ENCODE measurements at regions not wholly inside any gene's neighbourhood (a gene's known extent, or its start where the extent isn't known, plus 50 kb on each side); places are given as distances from the start of the nearest gene placed in this dataset.
"Not testable (repeated sequence)": the region's sequence is repeated elsewhere in the genome, so short reads cannot be mapped to it uniquely, and the experiment has no call there.

DNA sequence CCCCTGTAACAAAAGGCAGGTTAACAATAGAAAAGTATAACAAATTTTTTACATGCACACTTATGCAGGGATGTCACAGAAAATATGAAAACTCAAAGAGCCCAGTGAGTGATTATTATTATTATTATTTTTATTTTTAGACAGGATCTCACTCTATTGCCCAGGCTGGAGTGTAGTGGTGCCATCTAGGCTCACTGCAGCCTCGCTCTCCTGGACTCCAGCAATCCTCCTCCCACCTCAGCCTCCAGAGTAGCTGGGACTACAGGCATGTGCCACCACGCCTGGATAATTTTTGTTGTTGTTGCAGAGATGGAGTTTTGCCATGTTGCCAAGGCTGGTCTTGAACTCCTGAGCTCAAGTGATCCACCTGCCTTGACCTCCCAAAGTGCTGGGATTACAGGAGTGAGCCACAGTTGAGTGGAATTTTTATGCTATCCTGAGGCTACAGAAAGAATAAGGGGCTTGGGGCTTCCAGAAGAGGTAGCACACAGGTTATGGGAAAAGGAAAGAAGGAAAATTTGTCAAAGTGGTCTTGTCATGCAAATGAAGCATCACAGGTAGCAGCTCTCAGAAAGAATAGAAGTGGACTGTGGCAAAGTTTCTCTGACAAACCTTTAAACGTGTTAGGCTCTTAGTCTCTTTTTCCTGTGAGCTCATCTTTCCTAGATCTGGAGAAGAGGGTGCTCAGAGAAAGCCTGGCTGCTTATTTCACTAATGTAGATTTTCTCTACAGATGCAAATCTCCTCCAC lies 87.7 kb upstream of the LSM14A start:
- no peak for DNase-seq (ENCODE audit: low read depth)
- H3K4me3 ChIP-seq (ENCODE audit: low read depth, low read length) = no peak overlapping the region
- TF ChIP-seq, protein P1, sequence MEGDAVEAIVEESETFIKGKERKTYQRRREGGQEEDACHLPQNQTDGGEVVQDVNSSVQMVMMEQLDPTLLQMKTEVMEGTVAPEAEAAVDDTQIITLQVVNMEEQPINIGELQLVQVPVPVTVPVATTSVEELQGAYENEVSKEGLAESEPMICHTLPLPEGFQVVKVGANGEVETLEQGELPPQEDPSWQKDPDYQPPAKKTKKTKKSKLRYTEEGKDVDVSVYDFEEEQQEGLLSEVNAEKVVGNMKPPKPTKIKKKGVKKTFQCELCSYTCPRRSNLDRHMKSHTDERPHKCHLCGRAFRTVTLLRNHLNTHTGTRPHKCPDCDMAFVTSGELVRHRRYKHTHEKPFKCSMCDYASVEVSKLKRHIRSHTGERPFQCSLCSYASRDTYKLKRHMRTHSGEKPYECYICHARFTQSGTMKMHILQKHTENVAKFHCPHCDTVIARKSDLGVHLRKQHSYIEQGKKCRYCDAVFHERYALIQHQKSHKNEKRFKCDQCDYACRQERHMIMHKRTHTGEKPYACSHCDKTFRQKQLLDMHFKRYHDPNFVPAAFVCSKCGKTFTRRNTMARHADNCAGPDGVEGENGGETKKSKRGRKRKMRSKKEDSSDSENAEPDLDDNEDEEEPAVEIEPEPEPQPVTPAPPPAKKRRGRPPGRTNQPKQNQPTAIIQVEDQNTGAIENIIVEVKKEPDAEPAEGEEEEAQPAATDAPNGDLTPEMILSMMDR (conservative IDR thresholded peaks at IDR 0.05; ENCODE audit: low read depth, low read length) = no peak

DNA sequence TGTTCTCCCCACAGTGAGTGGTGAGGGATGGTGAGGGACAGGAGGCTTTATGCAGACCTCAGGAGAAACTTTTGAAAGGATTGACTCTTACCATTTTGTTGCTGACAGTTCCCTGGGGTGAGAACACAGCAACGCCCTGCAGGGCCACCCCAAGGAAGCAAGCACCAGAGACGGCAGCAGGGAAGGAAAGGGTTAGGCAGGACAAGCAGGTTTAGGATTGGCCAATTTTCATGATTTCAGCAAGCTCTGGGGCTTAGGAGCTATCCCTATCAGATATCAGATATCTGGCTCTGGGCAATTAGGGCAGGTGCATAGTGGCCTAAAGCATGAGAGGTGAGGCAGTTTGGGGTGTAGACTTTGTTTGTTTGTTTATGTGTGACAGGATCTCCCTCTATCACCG lies 87.0 kb upstream of the LSM14A start:
- TF ChIP-seq, protein P1 (conservative IDR thresholded peaks at IDR 0.05; ENCODE audit: low read depth, low read length) = no peak
- no peak overlapping the region for H3K4me3 ChIP-seq (ENCODE audit: low read depth, low read length)
- DNase-seq (ENCODE audit: low read depth) = no peak

DNA sequence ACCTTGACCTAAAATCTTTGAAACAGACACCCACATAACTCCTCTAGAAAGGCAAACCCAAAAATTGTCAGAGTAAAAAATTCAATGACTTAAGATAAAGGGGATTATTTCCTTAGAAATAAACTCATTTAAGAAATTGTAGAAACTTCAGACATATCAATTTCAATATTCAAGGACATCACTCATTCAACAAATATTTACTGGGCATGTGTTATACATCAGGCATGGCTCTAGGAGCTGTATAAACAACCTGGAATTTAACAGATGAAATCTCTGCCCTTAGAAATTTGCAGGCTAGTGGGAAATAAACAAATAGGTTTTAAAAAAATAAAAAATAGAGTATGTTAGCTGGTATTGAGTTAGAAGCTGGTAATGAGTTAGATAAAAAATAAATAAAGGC lies 84.0 kb upstream of the LSM14A start:
- TF ChIP-seq, protein P1 (conservative IDR thresholded peaks at IDR 0.05; ENCODE audit: low read depth, low read length) = no peak
- no peak for DNase-seq (ENCODE audit: low read depth)

DNA sequence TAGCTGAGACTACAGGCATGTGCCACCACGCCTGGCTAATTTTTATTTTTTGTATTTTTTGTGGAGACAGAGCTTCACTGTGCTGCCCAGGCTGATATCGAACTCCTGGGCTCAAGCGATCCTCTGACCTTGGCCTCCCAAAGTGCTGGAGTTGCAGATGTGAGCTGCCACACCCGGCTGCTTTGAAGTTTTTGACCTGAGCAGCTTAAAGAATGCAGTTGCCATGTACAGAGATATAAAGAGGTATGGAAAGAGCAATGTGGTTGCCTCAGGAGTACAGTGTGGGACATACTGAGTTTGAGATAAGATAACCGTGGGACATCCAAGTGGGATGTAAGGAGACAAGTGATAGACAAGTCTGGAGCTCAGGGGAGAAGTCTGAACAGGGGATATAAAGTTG lies 82.7 kb upstream of the LSM14A start:
- TF ChIP-seq, protein P1 (conservative IDR thresholded peaks at IDR 0.05; ENCODE audit: low read depth, low read length) = no peak
- no peak overlapping the region for H3K4me3 ChIP-seq (ENCODE audit: low read depth, low read length)

More for the DNA sequence above, 84.0 kb upstream of the LSM14A start:
- H3K4me3 ChIP-seq (ENCODE audit: low read depth, low read length) = no peak overlapping the region

GRCh38 chr19:34094960-34095359 lies 77.3 kb upstream of the LSM14A start:
- no peak for DNase-seq (ENCODE audit: low read depth)
- H3K4me3 ChIP-seq (ENCODE audit: low read depth, low read length) = no peak overlapping the region
- TF ChIP-seq, protein P1 (conservative IDR thresholded peaks at IDR 0.05; ENCODE audit: low read depth, low read length) = no peak

More for the DNA sequence above, 82.7 kb upstream of the LSM14A start:
- no peak for DNase-seq (ENCODE audit: low read depth)

- DNase-seq (ENCODE audit: low read depth); H3K4me3 ChIP-seq (ENCODE audit: low read depth, low read length): not testable (repeated sequence)
These were observed 76.9 kb upstream of the LSM14A start for GRCh38 chr19:34095411-34095810.

DNA sequence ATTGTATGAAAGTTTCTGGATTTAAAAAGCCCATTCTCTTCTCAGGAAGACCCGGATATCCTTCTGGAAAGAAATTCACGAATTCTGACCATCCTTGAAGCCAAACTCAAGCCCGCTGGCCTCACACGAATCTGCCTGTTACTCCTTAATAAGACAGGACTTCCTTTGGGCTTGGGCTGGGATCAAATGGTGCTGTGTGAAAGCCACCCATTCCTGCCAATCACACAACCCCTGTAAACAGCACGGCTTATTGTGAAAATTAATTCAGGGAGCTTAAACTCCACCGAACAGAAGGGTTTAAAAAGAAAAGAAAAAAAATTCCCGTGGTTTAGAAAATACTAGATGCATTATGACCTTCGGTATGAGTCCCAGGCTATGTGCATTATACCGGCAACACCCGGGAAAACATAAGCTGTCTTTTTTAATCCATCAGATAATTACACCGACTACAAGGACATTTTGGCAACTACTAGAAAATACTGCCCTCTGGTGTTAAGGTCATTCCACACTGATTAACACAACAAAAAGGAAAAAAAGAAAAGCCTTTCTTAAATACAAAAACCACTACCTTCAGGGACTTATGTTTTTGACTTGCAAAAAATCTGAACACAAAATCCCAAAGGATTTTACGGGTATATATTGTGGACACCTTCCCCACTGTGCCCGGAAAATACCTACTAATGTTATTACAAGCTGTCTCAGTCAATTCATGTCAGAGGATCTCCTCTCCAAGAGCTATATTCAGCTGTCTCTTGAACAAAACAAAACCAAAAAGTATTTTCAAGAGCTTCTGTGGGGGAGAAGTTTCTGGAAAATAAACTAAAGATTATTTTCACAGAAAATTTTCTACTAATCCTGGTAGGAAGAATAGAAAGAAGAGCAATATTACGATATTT lies 76.0 kb upstream of the LSM14A start:
- no peak overlapping the region for H3K4me3 ChIP-seq (ENCODE audit: low read depth, low read length)
- peak; percentile 18 for DNase-seq (ENCODE audit: low read depth)
- TF ChIP-seq, protein P1 (conservative IDR thresholded peaks at IDR 0.05; ENCODE audit: low read depth, low read length) = peak; percentile 68

All from epithelial cell of proximal tubule (primary cell).